ENCODE measurements at regions not wholly inside any gene's neighbourhood (a gene's known extent, or its start where the extent isn't known, plus 50 kb on each side); places are given as distances from the start of the nearest gene placed in this dataset.

GRCh38 chr15:95043933-95044313, 812.6 kb downstream of the MCTP2 start:
- no peak for TF ChIP-seq ZFX (IDR thresholded peaks at IDR 0.05; ENCODE audit: borderline replicate concordance)
- TF ChIP-seq, protein P1, sequence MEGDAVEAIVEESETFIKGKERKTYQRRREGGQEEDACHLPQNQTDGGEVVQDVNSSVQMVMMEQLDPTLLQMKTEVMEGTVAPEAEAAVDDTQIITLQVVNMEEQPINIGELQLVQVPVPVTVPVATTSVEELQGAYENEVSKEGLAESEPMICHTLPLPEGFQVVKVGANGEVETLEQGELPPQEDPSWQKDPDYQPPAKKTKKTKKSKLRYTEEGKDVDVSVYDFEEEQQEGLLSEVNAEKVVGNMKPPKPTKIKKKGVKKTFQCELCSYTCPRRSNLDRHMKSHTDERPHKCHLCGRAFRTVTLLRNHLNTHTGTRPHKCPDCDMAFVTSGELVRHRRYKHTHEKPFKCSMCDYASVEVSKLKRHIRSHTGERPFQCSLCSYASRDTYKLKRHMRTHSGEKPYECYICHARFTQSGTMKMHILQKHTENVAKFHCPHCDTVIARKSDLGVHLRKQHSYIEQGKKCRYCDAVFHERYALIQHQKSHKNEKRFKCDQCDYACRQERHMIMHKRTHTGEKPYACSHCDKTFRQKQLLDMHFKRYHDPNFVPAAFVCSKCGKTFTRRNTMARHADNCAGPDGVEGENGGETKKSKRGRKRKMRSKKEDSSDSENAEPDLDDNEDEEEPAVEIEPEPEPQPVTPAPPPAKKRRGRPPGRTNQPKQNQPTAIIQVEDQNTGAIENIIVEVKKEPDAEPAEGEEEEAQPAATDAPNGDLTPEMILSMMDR (IDR thresholded peaks at IDR 0.05), result no peak
- no peak overlapping the region for H3K27ac ChIP-seq

GRCh38 chr15:95044745-95045417, 813.5 kb downstream of the MCTP2 start:
- H3K27ac ChIP-seq, result no peak overlapping the region
- TF ChIP-seq ZFX (IDR thresholded peaks at IDR 0.05; ENCODE audit: borderline replicate concordance), result no peak
- TF ChIP-seq, protein P1 (IDR thresholded peaks at IDR 0.05), result no peak

GRCh38 chr15:95051861-95052260, 820.5 kb downstream of the MCTP2 start:
- H3K27ac ChIP-seq, result no peak overlapping the region
- no peak for TF ChIP-seq ZFX (IDR thresholded peaks at IDR 0.05; ENCODE audit: borderline replicate concordance)
- TF ChIP-seq, protein P1 (IDR thresholded peaks at IDR 0.05), result no peak

DNA sequence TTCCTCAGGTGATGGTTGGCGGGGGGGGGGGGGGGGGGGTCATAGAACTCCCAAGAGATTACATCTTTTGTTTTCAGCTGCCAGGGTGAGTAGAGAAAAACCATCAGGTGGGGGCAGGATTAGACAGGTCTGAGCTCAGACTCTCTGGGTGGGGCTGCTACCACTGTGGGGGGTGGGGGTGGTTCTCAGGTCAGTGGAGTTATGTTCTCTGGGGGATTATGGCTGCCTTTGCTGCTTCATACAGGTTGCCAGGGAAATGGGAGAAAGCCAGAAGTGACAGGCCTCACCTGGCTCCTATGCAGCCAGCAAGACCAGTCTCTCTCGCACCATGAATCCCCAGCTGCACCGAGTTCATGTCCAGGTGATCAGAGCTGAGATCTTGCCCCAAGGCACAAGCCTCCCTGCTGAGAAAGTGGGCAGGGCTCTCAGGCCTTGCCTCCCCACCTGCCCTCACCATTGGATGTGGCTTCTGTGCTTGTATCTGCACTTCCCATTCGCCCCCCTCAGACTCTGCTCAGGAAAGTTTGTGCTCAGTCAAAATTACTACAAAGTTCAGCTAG, 828.1 kb downstream of the MCTP2 start:
- TF ChIP-seq ZFX (IDR thresholded peaks at IDR 0.05; ENCODE audit: borderline replicate concordance), result no peak
- TF ChIP-seq, protein P1 (IDR thresholded peaks at IDR 0.05), result no peak
- H3K27ac ChIP-seq, result no peak overlapping the region

GRCh38 chr15:95068701-95069521, 837.5 kb downstream of the MCTP2 start:
- H3K27ac ChIP-seq, result no peak overlapping the region
- TF ChIP-seq, protein P1 (IDR thresholded peaks at IDR 0.05), result no peak
- TF ChIP-seq ZFX (IDR thresholded peaks at IDR 0.05; ENCODE audit: borderline replicate concordance), result no peak

GRCh38 chr15:95075792-95076677, 844.7 kb downstream of the MCTP2 start:
- no peak overlapping the region for H3K27ac ChIP-seq
- TF ChIP-seq ZFX (IDR thresholded peaks at IDR 0.05; ENCODE audit: borderline replicate concordance), result no peak
- TF ChIP-seq, protein P1 (IDR thresholded peaks at IDR 0.05), result no peak

Data from 22Rv1 (cell line).